BLaER1 (cell line): ENCODE measurements at regions not wholly inside any gene's neighbourhood (a gene's known extent, or its start where the extent isn't known, plus 50 kb on each side); places are given as distances from the start of the nearest gene placed in this dataset.
"Not testable (repeated sequence)": the region's sequence is repeated elsewhere in the genome, so short reads cannot be mapped to it uniquely, and the experiment has no call there.

Source experiments
- H3K27ac ChIP-seq: shearing (Covaris generic); formaldehyde crosslinking; 2 replicates; pipeline ENCODE4 v1.8.1; 2022
- H3K27me3 ChIP-seq: shearing (Covaris generic); formaldehyde crosslinking; 2 replicates; pipeline ENCODE4 v1.8.1; 2022
- H3K36me3 ChIP-seq: shearing (Covaris generic); formaldehyde crosslinking; 2 replicates; pipeline ENCODE4 v1.8.1; 2022
- H3K4me1 ChIP-seq: shearing (Covaris generic); formaldehyde crosslinking; 2 replicates; pipeline ENCODE4 v1.8.1; 2022
- H3K4me2 ChIP-seq: shearing (Covaris generic); formaldehyde crosslinking; 2 replicates; pipeline ENCODE4 v1.8.1; 2022
- H3K4me3 ChIP-seq: shearing (Covaris generic); formaldehyde crosslinking; 2 replicates; pipeline ENCODE4 v1.8.1; 2022
- H3K9ac ChIP-seq: shearing (Covaris generic); formaldehyde crosslinking; 2 replicates; pipeline ENCODE4 v1.8.1; 2022
- H3K9me3 ChIP-seq: shearing (Covaris generic); formaldehyde crosslinking; 2 replicates; pipeline ENCODE4 v1.8.1; 2022
- H4K20me1 ChIP-seq: shearing (Covaris generic); formaldehyde crosslinking; 2 replicates; pipeline ENCODE4 v1.8.1; 2022
- Cebpa-rat ChIP-seq: shearing (Covaris generic); IDR thresholded peaks from 2 replicates; pipeline ENCODE4 v1.8.1; 2022

DNA sequence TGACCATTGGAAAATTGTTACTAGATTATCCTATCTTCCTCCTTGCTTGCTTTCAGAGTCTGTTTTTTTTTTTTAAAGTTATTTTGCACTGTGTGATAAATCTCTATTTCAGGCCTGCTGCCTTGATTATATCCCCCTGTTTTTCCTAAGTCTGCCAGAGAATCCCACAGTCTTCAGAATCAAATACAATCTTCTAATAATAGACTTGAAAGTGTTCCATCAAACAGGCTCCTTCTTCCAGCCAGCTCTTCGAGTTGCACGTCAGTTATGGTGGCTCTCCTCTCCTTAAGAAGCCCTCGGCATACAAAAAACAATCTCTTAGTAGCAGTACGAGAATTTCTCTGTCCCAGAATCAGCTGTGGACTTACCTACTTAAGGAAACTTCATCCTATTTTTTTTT lies 92.9 kb upstream of the NOX3 start:
- Histone ChIP-seq H3K9ac (no peak overlapping the region), H3K27ac (no peak overlapping the region), H3K4me1 (peaks cover 4% of the 10 kb centered on the region), H3K4me2 (no peak overlapping the region), H3K36me3 (no peaks in the 10 kb centered on the region), H3K4me3 (no peak overlapping the region), H4K20me1 (no peaks in the 10 kb centered on the region), H3K27me3 (no peaks in the 10 kb centered on the region), H3K9me3 (no peaks in the 10 kb centered on the region)
- no peak for TF ChIP-seq Cebpa-rat

DNA sequence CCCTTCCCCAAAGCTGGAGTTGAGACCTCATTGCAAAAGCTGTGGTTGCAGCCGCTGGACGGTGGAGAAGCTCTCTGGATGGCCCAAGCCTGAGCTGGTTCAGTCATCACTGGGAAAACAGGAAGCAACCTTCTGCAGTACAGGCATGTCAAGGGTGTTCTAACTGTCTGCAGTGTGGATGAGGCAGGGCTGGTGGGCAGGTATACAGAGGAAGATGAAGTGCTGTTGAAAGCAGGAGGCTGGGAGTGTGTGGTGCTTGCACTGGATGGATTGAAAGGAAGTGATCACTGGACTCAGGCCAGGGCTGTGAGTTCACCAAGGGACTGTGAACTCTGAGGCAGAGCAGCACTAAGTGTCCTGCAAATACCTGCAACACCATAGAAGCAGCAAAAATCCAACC lies 89.0 kb upstream of the NOX3 start:
- no peaks in the 10 kb centered on the region for H4K20me1 ChIP-seq
- no peak overlapping the region for H3K4me2 ChIP-seq
- H3K9ac ChIP-seq = no peak overlapping the region
- no peak for TF ChIP-seq Cebpa-rat
- no peak overlapping the region for H3K4me3 ChIP-seq
- no peaks in the 10 kb centered on the region for H3K9me3 ChIP-seq
- H3K27ac ChIP-seq = no peak overlapping the region
- H3K4me1 ChIP-seq = peaks cover 14% of the 10 kb centered on the region
- H3K27me3 ChIP-seq = no peaks in the 10 kb centered on the region
- H3K36me3 ChIP-seq = no peaks in the 10 kb centered on the region

DNA sequence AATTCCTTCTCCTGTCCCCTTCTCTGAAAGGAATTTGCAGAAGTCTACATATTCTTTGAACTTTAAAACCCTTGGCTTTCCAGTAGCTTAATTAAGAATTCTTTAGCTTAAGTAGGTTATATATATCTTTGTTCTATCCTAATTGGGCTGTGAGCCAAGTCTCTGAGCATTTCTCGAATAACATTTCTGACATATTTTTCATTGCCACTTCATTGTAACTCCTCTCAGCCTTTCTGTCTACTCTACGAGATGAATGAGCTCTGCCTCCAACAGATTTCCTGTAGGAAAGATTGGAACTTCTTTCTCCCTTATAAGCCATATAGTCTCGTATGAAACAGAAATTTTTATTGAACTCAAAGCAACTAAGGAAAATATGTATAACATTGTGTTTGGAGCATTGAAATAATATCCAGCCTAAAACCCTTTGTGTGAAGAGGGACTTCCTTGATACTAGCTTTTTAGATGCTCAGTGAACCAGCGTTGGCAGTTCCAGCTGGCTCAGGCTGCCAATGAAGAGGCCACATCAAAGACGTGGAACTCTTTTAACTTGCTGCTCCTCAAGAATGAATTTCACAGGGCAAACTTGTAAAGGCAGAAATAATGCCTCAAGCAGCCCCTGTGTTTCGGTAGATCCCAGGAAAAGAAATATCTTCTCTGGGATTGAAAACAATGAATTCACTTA lies 87.7 kb upstream of the NOX3 start:
- H3K36me3 ChIP-seq = no peaks in the 10 kb centered on the region
- no peak overlapping the region for H3K9ac ChIP-seq
- no peak overlapping the region for H3K27ac ChIP-seq
- H3K4me1 ChIP-seq = peaks cover 22% of the 10 kb centered on the region
- H3K4me3 ChIP-seq = no peak overlapping the region
- no peaks in the 10 kb centered on the region for H3K9me3 ChIP-seq
- no peak for TF ChIP-seq Cebpa-rat
- H4K20me1 ChIP-seq = no peaks in the 10 kb centered on the region
- no peaks in the 10 kb centered on the region for H3K27me3 ChIP-seq
- peak overlapping the region; percentile 47 for H3K4me2 ChIP-seq

DNA sequence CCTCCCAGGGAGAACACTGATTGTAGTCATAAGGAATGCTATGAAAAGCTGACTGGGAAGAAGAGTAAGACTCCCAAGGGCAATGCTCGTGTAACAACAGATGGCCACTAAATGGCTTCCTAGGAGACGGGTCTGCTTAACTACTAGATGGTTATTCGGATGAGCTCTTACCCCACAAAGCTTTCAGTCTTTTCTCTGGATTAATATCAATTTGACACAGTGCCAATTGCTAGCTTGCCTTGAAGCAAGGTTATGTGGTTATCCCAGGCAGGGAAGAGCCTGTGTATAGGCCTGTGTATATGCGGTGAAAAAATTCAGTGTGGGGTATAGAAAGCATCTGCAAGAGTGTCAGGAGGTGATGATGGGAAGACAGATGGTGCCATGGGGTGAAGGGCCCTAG lies 86.4 kb upstream of the NOX3 start:
- Histone ChIP-seq H3K9ac (no peak overlapping the region), H3K9me3 (no peaks in the 10 kb centered on the region), H3K4me3 (no peak overlapping the region), H3K4me2 (no peak overlapping the region), H3K36me3 (no peaks in the 10 kb centered on the region), H3K27ac (no peak overlapping the region), H4K20me1 (no peaks in the 10 kb centered on the region), H3K4me1 (peaks cover 22% of the 10 kb centered on the region), H3K27me3 (no peaks in the 10 kb centered on the region)
- no peak for TF ChIP-seq Cebpa-rat

DNA sequence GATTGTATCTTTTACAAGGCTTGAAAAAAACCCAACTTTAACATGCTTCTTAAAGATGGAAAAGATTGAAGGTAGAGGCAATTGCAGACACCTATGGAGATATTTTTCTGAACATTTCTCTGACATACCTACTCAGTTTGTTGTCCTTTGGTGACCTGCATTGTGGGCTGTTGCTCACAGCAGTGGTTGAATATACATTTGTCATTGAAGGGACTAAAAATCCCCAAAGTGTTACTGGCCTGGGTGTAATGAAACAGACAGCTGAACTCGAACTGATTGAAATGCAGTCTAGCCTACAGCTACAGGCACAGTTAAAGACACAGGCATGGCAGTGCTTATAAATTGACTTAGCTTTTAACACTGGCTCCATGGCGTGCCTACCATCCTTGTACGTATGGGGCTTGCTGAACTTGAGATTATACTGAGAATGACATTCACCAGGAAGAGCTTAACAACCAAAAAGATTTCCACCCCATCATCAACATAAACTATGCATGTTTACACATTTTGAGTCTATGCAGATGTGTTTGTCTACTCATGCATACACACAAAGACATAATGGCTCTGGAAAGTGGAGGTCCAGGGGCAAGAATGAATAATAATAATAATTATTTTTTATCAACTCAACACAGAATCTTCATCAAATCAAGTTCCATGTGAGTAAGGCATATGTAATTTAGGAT lies 83.2 kb upstream of the NOX3 start:
- Histone ChIP-seq H3K9ac (no peak overlapping the region), H4K20me1 (no peaks in the 10 kb centered on the region)
- no peak for TF ChIP-seq Cebpa-rat

DNA sequence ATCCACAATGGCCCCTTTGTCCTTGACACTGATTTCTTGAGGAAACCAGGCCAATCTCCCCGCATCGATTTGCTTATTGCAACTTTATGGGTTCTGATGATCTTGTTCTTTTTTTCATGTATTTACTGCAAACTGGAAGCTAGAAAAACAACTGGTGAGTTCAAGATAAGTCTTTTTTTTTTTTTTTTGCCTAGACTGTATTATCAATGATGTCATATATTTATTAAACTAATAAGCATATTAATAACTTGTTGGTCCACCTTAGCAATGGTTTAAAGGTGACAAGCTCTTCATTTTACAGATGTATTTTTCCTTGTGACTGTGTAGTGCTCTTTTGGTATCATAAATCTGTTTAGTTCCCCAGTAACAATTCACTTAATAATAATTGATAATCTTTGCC lies 79.0 kb upstream of the NOX3 start:
- no peak overlapping the region for H3K9ac ChIP-seq
- H3K27ac ChIP-seq = no peak overlapping the region
- TF ChIP-seq Cebpa-rat = no peak
- H3K27me3 ChIP-seq = no peaks in the 10 kb centered on the region
- H3K4me1 ChIP-seq = peaks cover 12% of the 10 kb centered on the region
- peaks cover 16% of the 10 kb centered on the region for H3K9me3 ChIP-seq
- no peak overlapping the region for H3K4me2 ChIP-seq
- no peaks in the 10 kb centered on the region for H4K20me1 ChIP-seq
- H3K4me3 ChIP-seq = no peak overlapping the region
- no peaks in the 10 kb centered on the region for H3K36me3 ChIP-seq

More for the DNA sequence above, 83.2 kb upstream of the NOX3 start:
- Histone ChIP-seq H3K36me3 (no peaks in the 10 kb centered on the region), H3K27me3 (no peaks in the 10 kb centered on the region), H3K4me1 (peaks cover 21% of the 10 kb centered on the region), H3K27ac (no peak overlapping the region), H3K4me3 (no peak overlapping the region), H3K9me3 (peaks cover 9% of the 10 kb centered on the region), H3K4me2 (peak overlapping the region; percentile 31)

DNA sequence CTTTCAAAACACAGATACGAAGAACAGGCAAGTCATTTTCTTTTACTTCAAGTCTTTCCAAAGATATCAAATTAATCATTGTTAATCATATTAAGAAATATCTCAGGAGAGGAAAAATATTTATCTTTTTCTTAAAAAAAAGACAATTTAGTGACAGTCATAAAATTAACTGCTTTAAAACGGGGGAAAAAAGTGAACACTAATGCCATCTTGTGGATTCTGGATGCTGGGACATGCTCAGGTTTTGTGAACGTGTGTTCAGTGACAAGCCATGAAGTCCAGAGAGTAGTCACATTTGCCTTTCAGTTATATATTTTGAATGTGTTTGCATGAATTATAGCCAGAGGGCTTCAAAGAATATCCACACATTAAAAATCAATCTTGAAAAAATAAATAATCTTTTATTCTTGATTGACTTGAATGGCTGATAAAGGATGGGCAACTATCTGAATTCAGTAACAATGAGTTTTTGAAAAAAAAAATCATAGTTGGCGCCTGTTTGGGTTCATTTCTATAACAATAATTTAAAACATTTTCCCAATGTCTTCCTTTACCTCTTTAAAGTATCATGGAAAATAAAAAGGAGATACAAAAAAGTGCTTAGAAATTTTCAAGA lies 74.7 kb upstream of the NOX3 start:
- Histone ChIP-seq H3K27me3 (no peaks in the 10 kb centered on the region), H3K4me3 (no peak overlapping the region), H3K4me1 (peaks cover 18% of the 10 kb centered on the region), H3K4me2 (no peak overlapping the region), H3K27ac (no peak overlapping the region), H3K36me3 (no peaks in the 10 kb centered on the region), H3K9ac (no peak overlapping the region), H4K20me1 (no peaks in the 10 kb centered on the region), H3K9me3 (peaks cover 11% of the 10 kb centered on the region)
- no peak for TF ChIP-seq Cebpa-rat

DNA sequence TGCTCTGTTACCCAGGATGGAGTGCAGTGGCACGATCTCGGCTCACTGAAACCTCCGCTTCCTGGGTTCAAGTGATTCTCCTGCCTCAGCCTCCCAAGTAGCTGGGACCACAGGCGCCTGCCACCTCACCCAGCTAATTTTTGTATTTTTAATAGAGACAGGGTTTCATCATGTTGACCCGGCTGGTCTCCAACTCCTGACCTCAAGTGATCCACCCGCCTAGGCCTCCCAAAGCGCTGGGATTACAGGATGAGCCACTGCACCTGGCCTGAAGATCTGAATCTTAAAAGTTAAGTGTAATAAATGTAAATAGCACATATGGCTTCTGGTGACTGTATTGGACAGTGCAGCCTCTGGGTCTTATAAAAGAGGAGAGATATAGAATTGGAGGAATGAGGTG lies 74.2 kb upstream of the NOX3 start:
- H3K9me3 ChIP-seq = peaks cover 13% of the 10 kb centered on the region
- not testable (repeated sequence) for H4K20me1 ChIP-seq, H3K36me3 ChIP-seq, H3K4me3 ChIP-seq, H3K27ac ChIP-seq, H3K9ac ChIP-seq, H3K27me3 ChIP-seq
- H3K4me1 ChIP-seq = peaks cover 18% of the 10 kb centered on the region
- H3K4me2 ChIP-seq = 0 out of 2 replicates have a peak overlapping the region, but pooled peaks have one; percentile 42

DNA sequence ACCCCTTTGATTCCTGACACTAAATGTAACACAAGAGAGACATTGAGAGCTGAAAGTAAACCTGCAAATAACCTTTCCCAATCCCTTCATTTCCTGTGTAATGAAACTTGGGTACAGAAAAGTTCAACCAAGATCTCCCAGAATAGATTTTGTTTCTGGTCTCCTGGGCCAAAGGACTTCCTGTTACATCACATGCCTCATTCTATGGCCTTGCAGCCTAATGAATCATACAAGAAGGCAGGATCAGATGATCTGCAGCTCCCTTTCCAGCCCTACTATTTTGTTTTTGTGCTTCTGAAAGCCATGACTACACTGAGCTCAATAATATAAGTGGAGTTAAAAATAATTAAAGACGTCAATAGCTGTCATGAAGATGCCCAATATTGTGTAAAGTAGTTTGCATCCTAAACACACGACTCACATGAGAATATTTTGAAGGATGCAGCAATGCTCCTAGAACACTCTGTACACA lies 73.4 kb upstream of the NOX3 start:
- H3K4me3 ChIP-seq = no peak overlapping the region
- H3K27me3 ChIP-seq = no peaks in the 10 kb centered on the region
- H3K4me1 ChIP-seq = peaks cover 18% of the 10 kb centered on the region
- H3K27ac ChIP-seq = peak overlapping the region; percentile 32; the same call in 1 of the 2 replicates
- no peaks in the 10 kb centered on the region for H3K36me3 ChIP-seq
- TF ChIP-seq Cebpa-rat = no peak
- no peak overlapping the region for H3K9ac ChIP-seq
- peak overlapping the region; percentile 42 for H3K4me2 ChIP-seq
- H3K9me3 ChIP-seq = peaks cover 17% of the 10 kb centered on the region
- H4K20me1 ChIP-seq = no peaks in the 10 kb centered on the region

DNA sequence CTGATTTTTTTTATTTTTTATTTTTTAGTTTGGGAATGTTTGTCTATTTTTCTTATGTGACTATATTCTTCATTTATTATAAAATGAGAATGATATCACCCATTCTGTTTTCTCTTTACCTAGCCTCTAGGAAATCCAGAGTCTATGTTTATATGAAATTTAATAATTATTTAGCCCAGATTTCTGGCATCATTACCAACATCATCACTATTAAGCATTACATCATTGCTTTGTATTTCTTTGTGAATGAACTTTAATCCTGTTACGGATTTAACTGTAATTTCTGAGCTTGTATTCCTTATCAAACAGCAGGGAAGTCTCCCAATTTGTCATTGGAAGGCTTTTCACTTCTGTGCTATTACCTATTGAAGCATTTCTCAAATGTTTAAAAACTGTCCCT lies 72.7 kb upstream of the NOX3 start:
- H3K4me1 ChIP-seq = peaks cover 18% of the 10 kb centered on the region
- H3K27ac ChIP-seq = peak overlapping the region; percentile 32; the same call in 1 of the 2 replicates
- no peaks in the 10 kb centered on the region for H4K20me1 ChIP-seq
- H3K9ac ChIP-seq = no peak overlapping the region
- peaks cover 10% of the 10 kb centered on the region for H3K9me3 ChIP-seq
- H3K4me3 ChIP-seq = no peak overlapping the region
- H3K36me3 ChIP-seq = no peaks in the 10 kb centered on the region
- no peaks in the 10 kb centered on the region for H3K27me3 ChIP-seq
- H3K4me2 ChIP-seq = peak overlapping the region; percentile 42
- no peak for TF ChIP-seq Cebpa-rat
